Activated CD8-positive, alpha-beta T cell treated with anti-CD3 and anti-CD28 coated beads, Interleukin-2, amount 10 ng/mL, durations not matched to agents 7 days and 5 days (primary cell): ENCODE measurements at regions not wholly inside any gene's neighbourhood (a gene's known extent, or its start where the extent isn't known, plus 50 kb on each side); places are given as distances from the start of the nearest gene placed in this dataset.

ENCODE experiments used
- ATAC-seq: fragments of 150-1000 bp; cut with Tn5 transposase; one replicate; pipeline ENCODE4 v1.10.0; 2021; ENCODE audit warnings: moderate library complexity
- CTCF ChIA-PET: fragments of 350-600 bp; sonication (Branson Sonifier 250); formaldehyde crosslinking; loops from one replicate; lab custom pipeline; 2021; ENCODE audit warnings: antibody characterized with exemption; lab: Charles Lee
- POLR2A ChIA-PET: fragments of 350-600 bp; sonication (Branson Sonifier 250); formaldehyde crosslinking; loops from one replicate; lab custom pipeline; 2021; ENCODE audit warnings: antibody characterized with exemption; lab: Charles Lee
- DNase-seq: peaks from one replicate; pipeline ENCODE4 v3.0.0-alpha.2; 2020
- H3K27ac Mint-ChIP-seq: one replicate; pipeline ENCODE4 v1.8.0; 2021; ENCODE audit warnings: mild to moderate bottlenecking, mixed read lengths
- H3K27me3 Mint-ChIP-seq: one replicate; pipeline ENCODE4 v1.8.0; 2021; ENCODE audit warnings: low read depth, mixed read lengths
- H3K36me3 Mint-ChIP-seq: one replicate; pipeline ENCODE4 v1.8.0; 2021; ENCODE audit warnings: low read depth, mixed read lengths
- H3K4me1 Mint-ChIP-seq: one replicate; pipeline ENCODE4 v1.8.0; 2021; ENCODE audit warnings: low read depth, mixed read lengths
- H3K4me3 Mint-ChIP-seq: one replicate; pipeline ENCODE4 v1.8.0; 2021; ENCODE audit warnings: mild to moderate bottlenecking, mixed read lengths
- H3K9me3 Mint-ChIP-seq: one replicate; pipeline ENCODE4 v1.8.0; 2022; ENCODE audit warnings: mixed read lengths; ENCODE audit not compliant: insufficient read depth

DNA sequence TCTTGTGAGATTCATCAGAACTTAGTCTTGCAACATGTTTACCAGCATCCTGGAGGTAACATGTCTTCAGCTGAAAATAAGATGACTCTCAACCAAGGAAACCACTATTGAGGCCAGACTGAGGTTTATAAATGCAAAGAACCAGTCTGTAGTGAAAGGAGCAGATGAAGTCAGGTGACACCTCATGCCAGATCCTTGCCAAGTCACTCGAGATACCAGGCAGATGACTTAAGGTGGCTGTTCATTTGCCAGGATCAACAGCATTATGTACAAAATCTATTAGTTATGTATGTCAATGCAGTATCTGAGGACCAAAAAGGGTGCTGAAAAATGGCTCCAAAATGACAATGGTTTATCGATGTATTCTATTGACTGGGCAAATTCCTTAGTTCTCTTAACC, 100.0 kb upstream of the SOX6 start:
- Mint-ChIP-seq H3K9me3 (no peaks in the 10 kb centered on the region), H3K4me3 (no peak overlapping the region), H3K27ac (no peak overlapping the region), H3K27me3 (no peaks in the 10 kb centered on the region), H3K36me3 (no peaks in the 10 kb centered on the region), H3K4me1 (no peaks in the 10 kb centered on the region)
- no peak for DNase-seq
- ATAC-seq, result no peak
- ChIA-PET CTCF (no interaction called here), POLR2A (no interaction called here)

DNA sequence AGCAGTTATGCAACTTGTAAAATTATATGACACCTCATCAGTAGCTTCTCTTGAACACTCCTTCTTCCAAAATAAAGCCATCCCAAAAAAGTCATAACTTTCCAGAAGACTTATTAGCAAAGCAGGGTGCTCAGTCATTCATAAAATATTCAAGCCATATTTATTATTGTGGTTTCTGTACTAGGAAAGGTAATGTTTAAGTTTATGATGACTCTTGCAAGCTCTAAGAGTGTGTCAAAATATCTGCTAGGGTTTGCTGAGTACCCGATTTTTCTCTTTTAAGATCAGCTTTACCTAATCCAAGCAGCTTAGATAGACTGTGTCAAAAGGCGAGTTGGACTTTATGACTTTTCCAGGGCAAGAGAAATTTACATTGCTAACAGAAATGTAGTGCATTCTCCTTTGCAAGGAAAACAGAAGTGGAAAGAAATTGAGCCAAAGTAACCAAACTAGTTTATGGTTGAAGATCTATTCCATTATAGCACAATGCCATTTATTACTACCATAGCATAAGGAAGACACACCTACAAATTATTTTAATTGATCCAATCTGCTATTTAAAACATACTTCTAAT, 98.0 kb upstream of the SOX6 start:
- no peak for DNase-seq
- no peak for ATAC-seq
- no peaks in the 10 kb centered on the region for H3K4me1 Mint-ChIP-seq
- H3K9me3 Mint-ChIP-seq, result no peaks in the 10 kb centered on the region
- H3K36me3 Mint-ChIP-seq, result no peaks in the 10 kb centered on the region
- H3K4me3 Mint-ChIP-seq, result no peak overlapping the region
- POLR2A ChIA-PET, result no interaction called here
- H3K27ac Mint-ChIP-seq, result no peak overlapping the region
- CTCF ChIA-PET, result no interaction called here
- no peaks in the 10 kb centered on the region for H3K27me3 Mint-ChIP-seq

- Mint-ChIP-seq H3K9me3 (no peaks in the 10 kb centered on the region), H3K36me3 (no peaks in the 10 kb centered on the region), H3K27me3 (no peaks in the 10 kb centered on the region), H3K4me3 (no peak overlapping the region), H3K4me1 (no peaks in the 10 kb centered on the region), H3K27ac (no peak overlapping the region)
- POLR2A ChIA-PET, result no interaction called here
- CTCF ChIA-PET, result no interaction called here
- no peak for ATAC-seq
- DNase-seq, result no peak
These were observed 91.9 kb upstream of the SOX6 start for GRCh38 chr11:16448123-16448717.

DNA sequence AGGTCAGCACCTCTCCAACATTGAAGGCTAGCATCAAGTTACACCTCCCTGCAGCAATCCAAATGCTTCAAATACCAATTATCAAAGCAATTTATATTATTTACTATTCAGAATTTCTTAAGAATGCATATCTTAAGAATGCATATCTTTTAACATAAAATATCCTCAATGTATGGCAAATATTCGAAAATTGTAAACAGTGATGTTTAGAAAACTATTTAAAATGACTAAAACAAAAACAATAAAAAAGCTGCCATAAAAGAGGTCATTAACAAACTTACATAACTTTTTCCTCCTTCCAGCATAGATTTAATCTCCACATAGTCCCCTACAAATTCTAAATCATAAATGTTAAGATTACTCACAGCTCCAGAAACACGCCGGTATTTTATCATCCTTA, 85.1 kb upstream of the SOX6 start:
- Mint-ChIP-seq H3K4me3 (no peak overlapping the region), H3K9me3 (peaks cover 6% of the 10 kb centered on the region), H3K27ac (no peak overlapping the region), H3K36me3 (no peaks in the 10 kb centered on the region), H3K4me1 (no peaks in the 10 kb centered on the region), H3K27me3 (no peaks in the 10 kb centered on the region)
- DNase-seq (no peak), ATAC-seq (no peak)
- ChIA-PET POLR2A (no interaction called here), CTCF (no interaction called here)

DNA sequence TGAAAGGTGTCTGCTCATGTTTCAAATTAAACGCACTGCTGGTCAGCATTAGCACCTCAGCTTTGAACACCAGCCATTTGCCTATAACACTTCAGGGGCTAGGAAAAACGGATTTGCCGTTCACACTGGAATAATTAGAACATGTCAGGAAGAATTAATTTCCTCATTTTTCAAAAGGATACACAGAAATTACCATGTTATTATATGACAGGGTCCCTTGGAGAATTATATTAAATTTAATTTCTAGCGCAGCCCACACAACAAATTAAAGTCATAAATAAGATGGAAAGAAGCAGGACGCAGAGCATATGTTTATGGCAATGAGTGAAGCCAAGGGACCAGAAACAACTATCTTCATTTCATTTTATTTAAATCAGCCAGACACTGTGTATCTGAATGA, 83.8 kb upstream of the SOX6 start:
- Mint-ChIP-seq H3K36me3 (no peaks in the 10 kb centered on the region), H3K4me1 (no peaks in the 10 kb centered on the region), H3K4me3 (no peak overlapping the region), H3K9me3 (peaks cover 6% of the 10 kb centered on the region), H3K27me3 (no peaks in the 10 kb centered on the region), H3K27ac (no peak overlapping the region)
- POLR2A ChIA-PET, result no interaction called here
- CTCF ChIA-PET, result no interaction called here
- ATAC-seq (no peak), DNase-seq (no peak)

GRCh38 chr11:16434036-16434435, 77.7 kb upstream of the SOX6 start:
- no peaks in the 10 kb centered on the region for H3K4me1 Mint-ChIP-seq
- no peaks in the 10 kb centered on the region for H3K27me3 Mint-ChIP-seq
- POLR2A ChIA-PET, result no interaction called here
- ATAC-seq (no peak), DNase-seq (no peak)
- H3K27ac Mint-ChIP-seq, result no peak overlapping the region
- peaks cover 11% of the 10 kb centered on the region for H3K9me3 Mint-ChIP-seq
- no peak overlapping the region for H3K4me3 Mint-ChIP-seq
- CTCF ChIA-PET, result no interaction called here
- H3K36me3 Mint-ChIP-seq, result no peaks in the 10 kb centered on the region

- ATAC-seq (no peak), DNase-seq (no peak)
- no peaks in the 10 kb centered on the region for H3K27me3 Mint-ChIP-seq
- no peak overlapping the region for H3K27ac Mint-ChIP-seq
- H3K4me3 Mint-ChIP-seq, result no peak overlapping the region
- no peaks in the 10 kb centered on the region for H3K4me1 Mint-ChIP-seq
- no peaks in the 10 kb centered on the region for H3K36me3 Mint-ChIP-seq
- peaks cover 5% of the 10 kb centered on the region for H3K9me3 Mint-ChIP-seq
- ChIA-PET CTCF (no interaction called here), POLR2A (no interaction called here)
These were observed 74.3 kb upstream of the SOX6 start for GRCh38 chr11:16430674-16431073.

DNA sequence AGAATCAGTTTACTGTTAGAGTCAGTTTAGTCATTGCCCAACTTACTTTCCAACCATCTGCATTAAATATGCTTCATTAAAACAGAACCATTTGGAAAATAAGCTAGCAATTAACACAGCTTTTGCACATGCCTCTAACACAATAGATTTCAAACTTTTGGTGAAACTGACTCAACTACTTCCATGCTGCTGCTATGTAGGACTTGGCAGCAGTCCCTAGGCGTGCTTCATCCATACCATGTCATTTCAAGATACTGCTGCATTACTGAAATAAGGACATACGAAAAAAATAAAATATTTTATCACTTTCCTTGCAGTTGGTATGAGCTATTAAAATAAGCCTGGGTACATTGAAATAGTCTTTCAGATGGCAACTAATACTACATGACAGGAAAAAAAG, 65.5 kb upstream of the SOX6 start:
- Mint-ChIP-seq H3K4me3 (no peak overlapping the region), H3K27me3 (no peaks in the 10 kb centered on the region), H3K27ac (no peak overlapping the region), H3K9me3 (no peaks in the 10 kb centered on the region), H3K36me3 (no peaks in the 10 kb centered on the region), H3K4me1 (no peaks in the 10 kb centered on the region)
- ChIA-PET CTCF (no interaction called here), POLR2A (no interaction called here)
- ATAC-seq (no peak), DNase-seq (no peak)

DNA sequence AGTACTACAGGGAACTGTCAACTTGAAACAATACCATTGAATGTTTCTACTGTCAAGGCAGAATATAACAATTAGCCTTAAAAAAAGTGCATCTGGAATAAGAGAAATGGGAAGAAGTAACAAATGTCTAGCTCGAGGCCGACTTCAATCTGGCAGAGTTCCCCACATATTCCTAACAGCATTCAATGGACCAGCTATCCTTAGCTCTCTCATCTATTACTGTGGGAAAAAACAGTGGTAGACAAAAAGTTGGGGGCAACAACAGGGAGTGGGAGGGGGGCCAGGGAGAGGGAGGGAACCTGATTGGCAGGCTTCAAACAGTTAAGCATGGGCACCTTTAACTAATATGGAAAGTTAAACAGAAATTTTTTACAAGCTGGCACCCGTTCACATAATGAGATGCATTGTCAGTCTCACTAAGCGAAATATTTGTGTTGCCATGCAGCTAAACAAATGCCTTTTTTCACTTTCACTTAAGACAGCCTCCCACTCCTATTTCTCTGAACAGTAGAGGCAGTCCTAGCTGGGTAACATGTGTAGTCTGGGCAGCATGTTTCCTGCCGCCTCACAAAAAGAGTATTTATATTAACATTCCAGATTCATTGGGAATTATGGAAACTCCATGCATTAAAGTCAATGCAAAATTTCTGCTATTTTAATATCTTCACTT, 62.2 kb upstream of the SOX6 start:
- Mint-ChIP-seq H3K9me3 (no peaks in the 10 kb centered on the region), H3K27ac (no peak overlapping the region), H3K4me1 (no peaks in the 10 kb centered on the region), H3K27me3 (no peaks in the 10 kb centered on the region), H3K36me3 (no peaks in the 10 kb centered on the region), H3K4me3 (no peak overlapping the region)
- POLR2A ChIA-PET, result no interaction called here
- DNase-seq, result no peak
- CTCF ChIA-PET, result no interaction called here
- no peak for ATAC-seq

GRCh38 chr11:16412525-16413172, 56.3 kb upstream of the SOX6 start:
- ChIA-PET POLR2A (no interaction called here), CTCF (no interaction called here)
- H3K9me3 Mint-ChIP-seq, result no peaks in the 10 kb centered on the region
- no peak for DNase-seq
- H3K27ac Mint-ChIP-seq, result no peak overlapping the region
- H3K27me3 Mint-ChIP-seq, result no peaks in the 10 kb centered on the region
- no peaks in the 10 kb centered on the region for H3K36me3 Mint-ChIP-seq
- no peak for ATAC-seq
- H3K4me3 Mint-ChIP-seq, result no peak overlapping the region
- no peaks in the 10 kb centered on the region for H3K4me1 Mint-ChIP-seq

DNA sequence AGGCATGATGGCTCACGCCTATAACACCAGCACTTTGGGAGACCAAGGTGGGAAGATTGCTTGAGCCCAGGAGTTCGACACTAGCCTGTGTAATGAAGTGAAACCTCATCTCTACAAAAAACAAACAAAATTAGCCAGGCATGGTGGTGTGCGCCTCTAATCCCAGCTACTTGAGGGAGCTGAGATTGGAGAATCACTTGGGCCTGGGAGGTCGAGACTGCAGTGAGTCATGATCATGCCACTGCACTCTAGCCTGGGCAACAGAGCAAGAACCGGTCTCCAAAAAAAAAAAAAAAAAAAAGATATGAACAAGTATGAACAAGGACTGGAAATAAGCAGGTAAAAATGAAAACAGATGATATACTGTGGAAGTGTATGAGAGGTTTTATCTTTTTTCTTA, 54.1 kb upstream of the SOX6 start:
- H3K9me3 Mint-ChIP-seq, result peaks cover 5% of the 10 kb centered on the region
- CTCF ChIA-PET, result no interaction called here
- no peak overlapping the region for H3K4me3 Mint-ChIP-seq
- POLR2A ChIA-PET, result no interaction called here
- ATAC-seq (no peak), DNase-seq (no peak)
- no peak overlapping the region for H3K27ac Mint-ChIP-seq
- no peaks in the 10 kb centered on the region for H3K36me3 Mint-ChIP-seq
- no peaks in the 10 kb centered on the region for H3K27me3 Mint-ChIP-seq
- H3K4me1 Mint-ChIP-seq, result no peaks in the 10 kb centered on the region

DNA sequence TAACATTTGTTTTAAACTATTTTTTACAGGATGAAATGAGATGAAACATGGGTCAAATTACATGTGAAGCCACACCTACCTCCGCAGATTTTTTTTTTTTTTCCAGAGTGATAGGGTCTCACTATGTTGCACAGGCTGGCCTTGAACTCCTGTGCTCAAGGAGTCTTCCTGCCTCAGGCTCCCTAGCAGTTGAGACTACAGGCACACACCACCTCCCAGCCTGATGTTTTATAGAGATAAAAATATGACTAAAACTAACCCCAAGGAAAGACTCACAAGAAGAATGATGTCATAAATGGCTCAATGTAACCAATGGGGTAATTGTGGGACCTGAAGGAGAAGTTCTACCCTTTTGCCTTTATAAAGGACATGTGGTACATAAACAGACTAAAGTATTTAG, 52.3 kb upstream of the SOX6 start:
- H3K9me3 Mint-ChIP-seq, result peaks cover 5% of the 10 kb centered on the region
- no peaks in the 10 kb centered on the region for H3K36me3 Mint-ChIP-seq
- no peaks in the 10 kb centered on the region for H3K4me1 Mint-ChIP-seq
- ChIA-PET POLR2A (no interaction called here), CTCF (no interaction called here)
- no peak for ATAC-seq
- H3K27me3 Mint-ChIP-seq, result no peaks in the 10 kb centered on the region
- H3K4me3 Mint-ChIP-seq, result no peak overlapping the region
- H3K27ac Mint-ChIP-seq, result no peak overlapping the region
- DNase-seq, result no peak
